ENCODE measurements at regions not wholly inside any gene's neighbourhood (a gene's known extent, or its start where the extent isn't known, plus 50 kb on each side); places are given as distances from the start of the nearest gene placed in this dataset.

- Histone ChIP-seq H2AK5ac (ENCODE audit: low read length) (no peak overlapping the region), H2BK5ac (ENCODE audit: low read depth, low read length, poor library complexity) (no peak overlapping the region), H2AFZ (ENCODE audit: insufficient read depth, low read length, poor library complexity) (no peak overlapping the region), H3K14ac (ENCODE audit: low read length) (no peak overlapping the region), H3K18ac (ENCODE audit: low read length) (no peak overlapping the region), H4K91ac (ENCODE audit: low read depth, low read length) (no peak overlapping the region), H3K4ac (ENCODE audit: low read depth, low read length) (no peak overlapping the region), H3K79me1 (ENCODE audit: low read length) (no peaks in the 10 kb centered on the region), H3K4me3 (ENCODE audit: low read depth, low read length) (no peak overlapping the region), H3K79me2 (ENCODE audit: control insufficient read depth, insufficient read depth, low read length, poor library complexity) (no peaks in the 10 kb centered on the region), H3K9ac (ENCODE audit: low read length) (no peak overlapping the region), H3K4me2 (ENCODE audit: low read length) (no peak overlapping the region), H4K8ac (ENCODE audit: low read depth, low read length) (no peak overlapping the region), H3K36me3 (ENCODE audit: control insufficient read depth in 1 of 2, insufficient read depth in 2 of 2, low read length in 2 of 2) (no peaks in the 10 kb centered on the region), H3K23ac (ENCODE audit: low read length) (no peak overlapping the region), H3K27ac (ENCODE audit: low read depth, low read length) (no peak overlapping the region), H4K12ac (ENCODE audit: low read depth, low read length) (no peak overlapping the region), H3K4me1 (ENCODE audit: control insufficient read depth in 1 of 2, insufficient read depth in 2 of 2, low read length in 2 of 2) (no peaks in the 10 kb centered on the region), H2BK12ac (ENCODE audit: low read length) (no peak overlapping the region), H3K27me3 (ENCODE audit: insufficient read depth, low read length) (no peaks in the 10 kb centered on the region), H2BK120ac (ENCODE audit: insufficient read depth, low read length, poor library complexity) (no peak overlapping the region), H3K9me3 (ENCODE audit: insufficient read depth, low read depth, low read length) (no peaks in the 10 kb centered on the region)
- no CpG with 5 or more reads among the region's 5 CpGs for WGBS (ENCODE audit: extremely low coverage, insufficient coverage, insufficient read length)
- DNase-seq = no peak
Measured at GRCh38 chr7:32140210-32140939, 70.2 kb upstream of the PDE1C start.

- no peak overlapping the region for H4K91ac ChIP-seq (ENCODE audit: low read depth, low read length)
- no peak overlapping the region for H2BK12ac ChIP-seq (ENCODE audit: low read length)
- no peak overlapping the region for H3K27ac ChIP-seq (ENCODE audit: low read depth, low read length)
- H3K23ac ChIP-seq (ENCODE audit: low read length) = no peak overlapping the region
- no peak overlapping the region for H3K14ac ChIP-seq (ENCODE audit: low read length)
- no peak overlapping the region for H2BK120ac ChIP-seq (ENCODE audit: insufficient read depth, low read length, poor library complexity)
- no peak overlapping the region for H3K18ac ChIP-seq (ENCODE audit: low read length)
- no peak overlapping the region for H2AFZ ChIP-seq (ENCODE audit: insufficient read depth, low read length, poor library complexity)
- H3K9me3 ChIP-seq (ENCODE audit: insufficient read depth, low read depth, low read length) = no peaks in the 10 kb centered on the region
- H3K27me3 ChIP-seq (ENCODE audit: insufficient read depth, low read length) = no peaks in the 10 kb centered on the region
- no peak overlapping the region for H2BK5ac ChIP-seq (ENCODE audit: low read depth, low read length, poor library complexity)
- H3K4me1 ChIP-seq (ENCODE audit: control insufficient read depth in 1 of 2, insufficient read depth in 2 of 2, low read length in 2 of 2) = no peaks in the 10 kb centered on the region
- no peak overlapping the region for H2AK5ac ChIP-seq (ENCODE audit: low read length)
- H3K4ac ChIP-seq (ENCODE audit: low read depth, low read length) = no peak overlapping the region
- no peaks in the 10 kb centered on the region for H3K36me3 ChIP-seq (ENCODE audit: control insufficient read depth in 1 of 2, insufficient read depth in 2 of 2, low read length in 2 of 2)
- H3K9ac ChIP-seq (ENCODE audit: low read length) = no peak overlapping the region
- H4K12ac ChIP-seq (ENCODE audit: low read depth, low read length) = no peak overlapping the region
- no peak for DNase-seq
- H3K79me2 ChIP-seq (ENCODE audit: control insufficient read depth, insufficient read depth, low read length, poor library complexity) = no peaks in the 10 kb centered on the region
- no peak overlapping the region for H4K8ac ChIP-seq (ENCODE audit: low read depth, low read length)
- WGBS (ENCODE audit: extremely low coverage, insufficient coverage, insufficient read length) = no CpG with 5 or more reads among the region's 2 CpGs
- no peaks in the 10 kb centered on the region for H3K79me1 ChIP-seq (ENCODE audit: low read length)
- H3K4me2 ChIP-seq (ENCODE audit: low read length) = no peak overlapping the region
- no peak overlapping the region for H3K4me3 ChIP-seq (ENCODE audit: low read depth, low read length)
Measured at GRCh38 chr7:32137059-32137458, 66.9 kb upstream of the PDE1C start.

GRCh38 chr7:32131091-32131490, 60.9 kb upstream of the PDE1C start:
- WGBS (ENCODE audit: extremely low coverage, insufficient coverage, insufficient read length) = no CpG with 5 or more reads among the region's 1 CpG
- no peak overlapping the region for H3K18ac ChIP-seq (ENCODE audit: low read length)

GRCh38 chr7:32126843-32127242, 56.6 kb upstream of the PDE1C start:
- no peak overlapping the region for H3K23ac ChIP-seq (ENCODE audit: low read length)
- H2BK120ac ChIP-seq (ENCODE audit: insufficient read depth, low read length, poor library complexity) = no peak overlapping the region
- H3K27me3 ChIP-seq (ENCODE audit: insufficient read depth, low read length) = no peaks in the 10 kb centered on the region
- no peak overlapping the region for H3K18ac ChIP-seq (ENCODE audit: low read length)
- no peak overlapping the region for H4K12ac ChIP-seq (ENCODE audit: low read depth, low read length)
- H3K4ac ChIP-seq (ENCODE audit: low read depth, low read length) = no peak overlapping the region
- no peak for DNase-seq
- no peak overlapping the region for H2AK5ac ChIP-seq (ENCODE audit: low read length)
- H3K14ac ChIP-seq (ENCODE audit: low read length) = no peak overlapping the region
- no peak overlapping the region for H3K27ac ChIP-seq (ENCODE audit: low read depth, low read length)
- no peak overlapping the region for H3K9ac ChIP-seq (ENCODE audit: low read length)
- no peak overlapping the region for H2AFZ ChIP-seq (ENCODE audit: insufficient read depth, low read length, poor library complexity)
- no peak overlapping the region for H3K4me3 ChIP-seq (ENCODE audit: low read depth, low read length)
- no peak overlapping the region for H3K4me2 ChIP-seq (ENCODE audit: low read length)
- H3K79me1 ChIP-seq (ENCODE audit: low read length) = no peaks in the 10 kb centered on the region
- no peaks in the 10 kb centered on the region for H3K36me3 ChIP-seq (ENCODE audit: control insufficient read depth in 1 of 2, insufficient read depth in 2 of 2, low read length in 2 of 2)
- WGBS (ENCODE audit: extremely low coverage, insufficient coverage, insufficient read length) = no CpG with 5 or more reads among the region's 1 CpG
- H2BK12ac ChIP-seq (ENCODE audit: low read length) = no peak overlapping the region
- no peaks in the 10 kb centered on the region for H3K79me2 ChIP-seq (ENCODE audit: control insufficient read depth, insufficient read depth, low read length, poor library complexity)
- H2BK5ac ChIP-seq (ENCODE audit: low read depth, low read length, poor library complexity) = no peak overlapping the region
- H3K4me1 ChIP-seq (ENCODE audit: control insufficient read depth in 1 of 2, insufficient read depth in 2 of 2, low read length in 2 of 2) = no peaks in the 10 kb centered on the region
- no peak overlapping the region for H4K8ac ChIP-seq (ENCODE audit: low read depth, low read length)
- no peak overlapping the region for H4K91ac ChIP-seq (ENCODE audit: low read depth, low read length)
- no peaks in the 10 kb centered on the region for H3K9me3 ChIP-seq (ENCODE audit: insufficient read depth, low read depth, low read length)

More at GRCh38 chr7:32131091-32131490, 60.9 kb upstream of the PDE1C start:
- no peaks in the 10 kb centered on the region for H3K27me3 ChIP-seq (ENCODE audit: insufficient read depth, low read length)
- H3K4me3 ChIP-seq (ENCODE audit: low read depth, low read length) = no peak overlapping the region
- H3K9ac ChIP-seq (ENCODE audit: low read length) = no peak overlapping the region
- no peak overlapping the region for H2BK5ac ChIP-seq (ENCODE audit: low read depth, low read length, poor library complexity)
- H4K8ac ChIP-seq (ENCODE audit: low read depth, low read length) = no peak overlapping the region
- no peak overlapping the region for H3K23ac ChIP-seq (ENCODE audit: low read length)
- no peaks in the 10 kb centered on the region for H3K79me2 ChIP-seq (ENCODE audit: control insufficient read depth, insufficient read depth, low read length, poor library complexity)
- H3K4ac ChIP-seq (ENCODE audit: low read depth, low read length) = no peak overlapping the region
- no peak overlapping the region for H3K27ac ChIP-seq (ENCODE audit: low read depth, low read length)
- no peak overlapping the region for H2BK12ac ChIP-seq (ENCODE audit: low read length)
- H3K4me2 ChIP-seq (ENCODE audit: low read length) = no peak overlapping the region
- H3K4me1 ChIP-seq (ENCODE audit: control insufficient read depth in 1 of 2, insufficient read depth in 2 of 2, low read length in 2 of 2) = no peaks in the 10 kb centered on the region
- H2AFZ ChIP-seq (ENCODE audit: insufficient read depth, low read length, poor library complexity) = no peak overlapping the region
- no peaks in the 10 kb centered on the region for H3K36me3 ChIP-seq (ENCODE audit: control insufficient read depth in 1 of 2, insufficient read depth in 2 of 2, low read length in 2 of 2)
- no peaks in the 10 kb centered on the region for H3K79me1 ChIP-seq (ENCODE audit: low read length)
- H4K12ac ChIP-seq (ENCODE audit: low read depth, low read length) = no peak overlapping the region
- H3K9me3 ChIP-seq (ENCODE audit: insufficient read depth, low read depth, low read length) = no peaks in the 10 kb centered on the region
- H2BK120ac ChIP-seq (ENCODE audit: insufficient read depth, low read length, poor library complexity) = no peak overlapping the region
- no peak overlapping the region for H3K14ac ChIP-seq (ENCODE audit: low read length)
- no peak overlapping the region for H2AK5ac ChIP-seq (ENCODE audit: low read length)
- no peak overlapping the region for H4K91ac ChIP-seq (ENCODE audit: low read depth, low read length)
- no peak for DNase-seq
